ENCODE measurements at regions not wholly inside any gene's neighbourhood (a gene's known extent, or its start where the extent isn't known, plus 50 kb on each side); places are given as distances from the start of the nearest gene placed in this dataset.

GRCh38 chr6:169052462-169052861 is 201.2 kb downstream of the THBS2 start:
- no peak for DNase-seq (ENCODE audit: low spot score)
- H3K27ac ChIP-seq (replicated peaks; ENCODE audit: low read length): no peak overlapping the region
- H4K8ac ChIP-seq (ENCODE audit: low read depth, low read length): no peak overlapping the region
- no peak overlapping the region for H2BK15ac ChIP-seq (ENCODE audit: low read length)
- no peak overlapping the region for H2BK5ac ChIP-seq (ENCODE audit: low read length)
- no peaks in the 10 kb centered on the region for H3K79me1 ChIP-seq (ENCODE audit: low read depth, low read length)
- H2BK12ac ChIP-seq (ENCODE audit: low read length): no peak overlapping the region
- H3K18ac ChIP-seq (ENCODE audit: low read length): no peak overlapping the region
- no peak overlapping the region for H2AFZ ChIP-seq (ENCODE audit: low read length)
- H3K23ac ChIP-seq (ENCODE audit: low read depth, low read length, poor library complexity): no peak overlapping the region
- H2BK120ac ChIP-seq (ENCODE audit: low read depth, low read length): no peak overlapping the region
- H3K4me1 ChIP-seq (ENCODE audit: control insufficient read depth in 2 of 2, insufficient read depth in 1 of 2, low read depth in 1 of 2, low read length in 2 of 2): no peaks in the 10 kb centered on the region
- H3K14ac ChIP-seq (ENCODE audit: low read length): no peak overlapping the region
- no peaks in the 10 kb centered on the region for H3K27me3 ChIP-seq (ENCODE audit: control insufficient read depth in 3 of 3, insufficient read depth in 3 of 3, low read depth in 1 of 3, low read length in 3 of 3)
- H3K36me3 ChIP-seq (replicated peaks in 1 of 2; ENCODE audit: control insufficient read depth in 2 of 2, insufficient read depth in 2 of 2, low read length in 2 of 2): no peaks in the 10 kb centered on the region
- H3K9ac ChIP-seq (ENCODE audit: low read depth, low read length, poor library complexity): no peak overlapping the region
- no peak overlapping the region for H3K4me3 ChIP-seq (ENCODE audit: low read length in 2 of 2)
- no peak overlapping the region for H4K91ac ChIP-seq (ENCODE audit: low read depth, low read length, poor library complexity)
- H3K9me3 ChIP-seq (replicated peaks in 1 of 2; ENCODE audit: control insufficient read depth in 2 of 2, insufficient read depth in 1 of 2, low read depth in 1 of 2, low read length in 2 of 2): no peaks in the 10 kb centered on the region
- H3K4me2 ChIP-seq (ENCODE audit: insufficient read depth, low read length, poor library complexity, severe bottlenecking): no peak overlapping the region
- H3K4ac ChIP-seq (ENCODE audit: low read length): no peak overlapping the region
- no peak overlapping the region for H2AK5ac ChIP-seq (ENCODE audit: low read depth, low read length)

DNA sequence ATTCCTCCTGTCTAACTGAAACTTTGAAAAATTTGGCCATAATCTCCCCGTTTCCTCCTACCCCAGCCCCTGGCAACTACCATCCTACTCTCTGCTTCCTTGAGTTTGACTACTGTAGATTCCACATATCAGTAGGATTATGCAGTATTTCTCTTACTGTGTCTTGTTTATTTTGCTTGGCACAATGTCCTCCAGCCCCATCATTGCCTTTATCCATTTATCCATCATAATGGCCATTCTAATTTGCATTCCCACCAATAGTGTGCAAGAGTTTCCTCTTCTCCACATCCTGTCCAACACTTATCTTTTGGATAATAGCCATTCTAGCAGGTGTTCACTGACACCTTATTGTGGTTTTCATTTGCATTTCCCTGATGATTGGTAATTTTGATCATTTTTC is 202.3 kb downstream of the THBS2 start:
- no peak overlapping the region for H4K8ac ChIP-seq (ENCODE audit: low read depth, low read length)
- no peak overlapping the region for H3K9ac ChIP-seq (ENCODE audit: low read depth, low read length, poor library complexity)
- H3K79me1 ChIP-seq (ENCODE audit: low read depth, low read length): no peaks in the 10 kb centered on the region
- no peak overlapping the region for H3K4me3 ChIP-seq (ENCODE audit: low read length in 2 of 2)
- H2BK120ac ChIP-seq (ENCODE audit: low read depth, low read length): no peak overlapping the region
- no peak overlapping the region for H2AFZ ChIP-seq (ENCODE audit: low read length)
- H3K36me3 ChIP-seq (replicated peaks in 1 of 2; ENCODE audit: control insufficient read depth in 2 of 2, insufficient read depth in 2 of 2, low read length in 2 of 2): no peaks in the 10 kb centered on the region
- H3K27me3 ChIP-seq (ENCODE audit: control insufficient read depth in 3 of 3, insufficient read depth in 3 of 3, low read depth in 1 of 3, low read length in 3 of 3): no peaks in the 10 kb centered on the region
- no peak overlapping the region for H2AK5ac ChIP-seq (ENCODE audit: low read depth, low read length)
- H3K9me3 ChIP-seq (replicated peaks in 1 of 2; ENCODE audit: control insufficient read depth in 2 of 2, insufficient read depth in 1 of 2, low read depth in 1 of 2, low read length in 2 of 2): no peaks in the 10 kb centered on the region
- no peak overlapping the region for H3K18ac ChIP-seq (ENCODE audit: low read length)
- WGBS, 2 donors (ENCODE audit: extremely low coverage in 2 of 2, insufficient read length in 2 of 2, insufficient replicate concordance in 1 of 2): no CpG with 5 or more reads among the region's 1 CpG
- H3K4me1 ChIP-seq (ENCODE audit: control insufficient read depth in 2 of 2, insufficient read depth in 1 of 2, low read depth in 1 of 2, low read length in 2 of 2): no peaks in the 10 kb centered on the region
- no peak overlapping the region for H2BK12ac ChIP-seq (ENCODE audit: low read length)
- no peak overlapping the region for H4K91ac ChIP-seq (ENCODE audit: low read depth, low read length, poor library complexity)
- no peak overlapping the region for H2BK5ac ChIP-seq (ENCODE audit: low read length)
- DNase-seq (ENCODE audit: low spot score): no peak
- H3K14ac ChIP-seq (ENCODE audit: low read length): no peak overlapping the region
- no peak overlapping the region for H3K27ac ChIP-seq (replicated peaks; ENCODE audit: low read length)
- no peak overlapping the region for H3K4me2 ChIP-seq (ENCODE audit: insufficient read depth, low read length, poor library complexity, severe bottlenecking)
- no peak overlapping the region for H3K4ac ChIP-seq (ENCODE audit: low read length)
- no peak overlapping the region for H2BK15ac ChIP-seq (ENCODE audit: low read length)
- no peak overlapping the region for H3K23ac ChIP-seq (ENCODE audit: low read depth, low read length, poor library complexity)

DNA sequence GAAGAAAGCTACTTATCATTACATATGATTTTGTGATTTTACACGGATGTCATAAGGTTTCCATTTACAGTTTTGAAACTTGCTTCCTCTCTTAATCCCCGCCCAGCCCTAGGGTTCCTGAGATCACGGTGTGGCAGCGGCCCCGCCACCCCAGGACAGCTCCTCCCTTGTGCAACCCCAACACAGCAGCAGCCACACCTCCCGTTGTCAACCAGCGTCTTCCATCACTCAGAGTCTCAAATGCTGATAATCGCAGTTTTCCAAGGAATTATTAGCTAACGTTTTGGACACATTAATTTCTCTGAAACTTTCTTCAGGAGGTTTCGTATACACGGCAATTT is 204.8 kb downstream of the THBS2 start:
- no peak for DNase-seq (ENCODE audit: low spot score)
- no peak overlapping the region for H2BK12ac ChIP-seq (ENCODE audit: low read length)
- H3K9me3 ChIP-seq (replicated peaks in 1 of 2; ENCODE audit: control insufficient read depth in 2 of 2, insufficient read depth in 1 of 2, low read depth in 1 of 2, low read length in 2 of 2): no peaks in the 10 kb centered on the region
- H3K4me1 ChIP-seq (ENCODE audit: control insufficient read depth in 2 of 2, insufficient read depth in 1 of 2, low read depth in 1 of 2, low read length in 2 of 2): no peaks in the 10 kb centered on the region
- no peak overlapping the region for H3K4me3 ChIP-seq (ENCODE audit: low read length in 2 of 2)
- WGBS, 2 donors (ENCODE audit: extremely low coverage in 2 of 2, insufficient read length in 2 of 2, insufficient replicate concordance in 1 of 2): no CpG with 5 or more reads among the region's 11 CpGs
- no peak overlapping the region for H3K4me2 ChIP-seq (ENCODE audit: insufficient read depth, low read length, poor library complexity, severe bottlenecking)
- H3K9ac ChIP-seq (ENCODE audit: low read depth, low read length, poor library complexity): no peak overlapping the region
- H3K27me3 ChIP-seq (ENCODE audit: control insufficient read depth in 3 of 3, insufficient read depth in 3 of 3, low read depth in 1 of 3, low read length in 3 of 3): no peaks in the 10 kb centered on the region
- H2AK5ac ChIP-seq (ENCODE audit: low read depth, low read length): no peak overlapping the region
- H3K18ac ChIP-seq (ENCODE audit: low read length): no peak overlapping the region
- H4K91ac ChIP-seq (ENCODE audit: low read depth, low read length, poor library complexity): no peak overlapping the region
- no peak overlapping the region for H4K8ac ChIP-seq (ENCODE audit: low read depth, low read length)
- H2BK5ac ChIP-seq (ENCODE audit: low read length): no peak overlapping the region
- no peak overlapping the region for H2BK120ac ChIP-seq (ENCODE audit: low read depth, low read length)
- H3K23ac ChIP-seq (ENCODE audit: low read depth, low read length, poor library complexity): no peak overlapping the region
- no peaks in the 10 kb centered on the region for H3K36me3 ChIP-seq (replicated peaks in 1 of 2; ENCODE audit: control insufficient read depth in 2 of 2, insufficient read depth in 2 of 2, low read length in 2 of 2)
- no peak overlapping the region for H2BK15ac ChIP-seq (ENCODE audit: low read length)
- no peak overlapping the region for H3K4ac ChIP-seq (ENCODE audit: low read length)
- H2AFZ ChIP-seq (ENCODE audit: low read length): no peak overlapping the region
- no peaks in the 10 kb centered on the region for H3K79me1 ChIP-seq (ENCODE audit: low read depth, low read length)
- no peak overlapping the region for H3K14ac ChIP-seq (ENCODE audit: low read length)
- no peak overlapping the region for H3K27ac ChIP-seq (replicated peaks; ENCODE audit: low read length)

DNA sequence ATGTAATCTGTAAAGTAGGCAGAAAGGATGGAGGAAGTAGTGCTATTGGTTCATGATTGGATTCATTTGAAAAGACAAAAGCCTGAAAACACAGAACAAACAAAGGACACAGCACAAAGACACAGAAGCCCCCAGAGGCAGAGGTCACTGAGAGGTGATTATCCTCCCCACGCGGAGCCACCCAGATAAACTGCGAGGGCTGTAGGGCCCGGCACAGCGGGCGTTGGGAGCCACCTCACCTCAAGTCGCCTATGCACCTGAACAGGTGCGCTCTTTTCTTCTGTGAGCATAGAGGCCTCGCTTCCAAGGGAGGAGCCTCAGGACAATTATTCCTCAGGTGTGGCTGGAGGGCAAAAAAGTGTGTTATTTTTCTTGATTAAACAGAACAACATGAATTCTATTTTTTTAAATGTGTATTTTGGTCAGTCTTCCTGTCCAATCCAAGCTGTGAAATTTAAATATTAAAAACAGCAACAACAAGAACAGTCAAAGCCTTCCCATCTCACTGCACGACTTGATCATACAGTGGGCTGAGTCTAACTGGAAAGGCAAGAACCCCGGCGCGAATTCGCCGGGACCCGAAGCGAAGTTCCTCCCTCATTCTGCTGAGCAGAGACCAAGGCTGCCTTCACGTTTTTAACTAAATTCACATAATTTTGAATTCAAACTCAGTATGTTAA is 205.3 kb downstream of the THBS2 start:
- no peak overlapping the region for H3K23ac ChIP-seq (ENCODE audit: low read depth, low read length, poor library complexity)
- H3K18ac ChIP-seq (ENCODE audit: low read length): no peak overlapping the region
- no peak overlapping the region for H2BK12ac ChIP-seq (ENCODE audit: low read length)
- no peak overlapping the region for H3K4me3 ChIP-seq (ENCODE audit: low read length in 2 of 2)
- H3K79me1 ChIP-seq (ENCODE audit: low read depth, low read length): no peaks in the 10 kb centered on the region
- no peak overlapping the region for H4K91ac ChIP-seq (ENCODE audit: low read depth, low read length, poor library complexity)
- no peak overlapping the region for H2AK5ac ChIP-seq (ENCODE audit: low read depth, low read length)
- H3K4me1 ChIP-seq (ENCODE audit: control insufficient read depth in 2 of 2, insufficient read depth in 1 of 2, low read depth in 1 of 2, low read length in 2 of 2): no peaks in the 10 kb centered on the region
- no peaks in the 10 kb centered on the region for H3K27me3 ChIP-seq (ENCODE audit: control insufficient read depth in 3 of 3, insufficient read depth in 3 of 3, low read depth in 1 of 3, low read length in 3 of 3)
- H3K27ac ChIP-seq (replicated peaks; ENCODE audit: low read length): no peak overlapping the region
- no peak overlapping the region for H3K4ac ChIP-seq (ENCODE audit: low read length)
- H2AFZ ChIP-seq (ENCODE audit: low read length): no peak overlapping the region
- no CpG with 5 or more reads among the region's 18 CpGs for WGBS, 2 donors (ENCODE audit: extremely low coverage in 2 of 2, insufficient read length in 2 of 2, insufficient replicate concordance in 1 of 2)
- no peak overlapping the region for H3K4me2 ChIP-seq (ENCODE audit: insufficient read depth, low read length, poor library complexity, severe bottlenecking)
- H3K14ac ChIP-seq (ENCODE audit: low read length): no peak overlapping the region
- H3K9ac ChIP-seq (ENCODE audit: low read depth, low read length, poor library complexity): no peak overlapping the region
- no peak overlapping the region for H2BK5ac ChIP-seq (ENCODE audit: low read length)
- no peaks in the 10 kb centered on the region for H3K36me3 ChIP-seq (replicated peaks in 1 of 2; ENCODE audit: control insufficient read depth in 2 of 2, insufficient read depth in 2 of 2, low read length in 2 of 2)
- no peak overlapping the region for H2BK15ac ChIP-seq (ENCODE audit: low read length)
- no peak overlapping the region for H2BK120ac ChIP-seq (ENCODE audit: low read depth, low read length)
- no peaks in the 10 kb centered on the region for H3K9me3 ChIP-seq (replicated peaks in 1 of 2; ENCODE audit: control insufficient read depth in 2 of 2, insufficient read depth in 1 of 2, low read depth in 1 of 2, low read length in 2 of 2)
- no peak for DNase-seq (ENCODE audit: low spot score)
- H4K8ac ChIP-seq (ENCODE audit: low read depth, low read length): no peak overlapping the region

Data from neuronal stem cell (in vitro differentiated cells).